Endodermal cell (in vitro differentiated cells): ENCODE measurements at regions not wholly inside any gene's neighbourhood (a gene's known extent, or its start where the extent isn't known, plus 50 kb on each side); places are given as distances from the start of the nearest gene placed in this dataset.

Experiments
- DNase-seq: peaks from one replicate; pipeline ENCODE4 v3.0.0-alpha.2; 2017
- H3K27ac ChIP-seq: 2 replicates; pipeline ENCODE4 v1.5.1; 2013; ENCODE audit warnings: mild to moderate bottlenecking, low read depth, low read length, moderate library complexity
- H3K27me3 ChIP-seq: 2 replicates; pipeline ENCODE4 v1.6.1; 2013; ENCODE audit warnings: mild to moderate bottlenecking, low read length, moderate library complexity; ENCODE audit not compliant: insufficient read depth, control insufficient read depth, poor library complexity, severe bottlenecking
- H3K36me3 ChIP-seq: 2 replicates; pipeline ENCODE4 v1.7.0; 2013; ENCODE audit warnings: mild to moderate bottlenecking, low read length, moderate library complexity; ENCODE audit not compliant: control insufficient read depth, insufficient read depth
- H3K4me1 ChIP-seq: one replicate; pipeline ENCODE4 v1.7.0; 2013; ENCODE audit warnings: low read length; ENCODE audit not compliant: control insufficient read depth, insufficient read depth
- H3K4me3 ChIP-seq: 2 replicates; pipeline ENCODE4 v1.5.1; 2013; ENCODE audit warnings: mild to moderate bottlenecking, low read length, moderate library complexity
- H3K9ac ChIP-seq: 2 replicates; pipeline ENCODE4 v1.6.1; 2013; ENCODE audit warnings: mild to moderate bottlenecking, low read length, moderate library complexity; ENCODE audit not compliant: poor library complexity, severe bottlenecking; ENCODE audit errors: extremely low read depth
- H3K9me3 ChIP-seq: 2 replicates; pipeline ENCODE4 v1.6.1; 2013; ENCODE audit warnings: mild to moderate bottlenecking, low read length, moderate library complexity; ENCODE audit not compliant: control insufficient read depth
- H3K27ac Mint-ChIP-seq: 2 replicates; pipeline ENCODE4 v1.8.0; 2020; ENCODE audit warnings: mixed read lengths
- H3K27me3 Mint-ChIP-seq: 2 replicates; pipeline ENCODE4 v1.8.0; 2021; ENCODE audit warnings: mild to moderate bottlenecking, mixed read lengths; ENCODE audit not compliant: insufficient read depth
- H3K36me3 Mint-ChIP-seq: 2 replicates; pipeline ENCODE4 v1.8.0; 2020; ENCODE audit warnings: low read depth, mixed read lengths
- H3K4me1 Mint-ChIP-seq: 2 replicates; pipeline ENCODE4 v1.8.0; 2020; ENCODE audit warnings: mixed read lengths
- H3K4me3 Mint-ChIP-seq: 2 replicates; pipeline ENCODE4 v1.8.0; 2020; ENCODE audit warnings: mild to moderate bottlenecking, moderate library complexity, mixed read lengths
- H3K9me3 Mint-ChIP-seq: 2 replicates; pipeline ENCODE4 v1.8.0; 2020; ENCODE audit warnings: mild to moderate bottlenecking, mixed read lengths
- WGBS, 2 experiments: methylation state at CpG; one replicate each; pipeline versions ENCODE4 v1.1.5 to v1.1.7; 2013; ENCODE audit warnings: missing lambda C conversion rate in 2 of 2, mixed read lengths in 1 of 2; ENCODE audit not compliant: insufficient coverage in 1 of 2, insufficient read length in 1 of 2; 5-methylcytosine and 5-hydroxymethylcytosine counted together
- TF ChIP-seq, protein P1 (sequence below): fragments of 200-600 bp; sonication (generic); conservative IDR thresholded peaks from 2 replicates; pipeline ENCODE4 v1.5.0; 2021; ENCODE audit warnings: antibody characterized with exemption, mild to moderate bottlenecking

DNA sequence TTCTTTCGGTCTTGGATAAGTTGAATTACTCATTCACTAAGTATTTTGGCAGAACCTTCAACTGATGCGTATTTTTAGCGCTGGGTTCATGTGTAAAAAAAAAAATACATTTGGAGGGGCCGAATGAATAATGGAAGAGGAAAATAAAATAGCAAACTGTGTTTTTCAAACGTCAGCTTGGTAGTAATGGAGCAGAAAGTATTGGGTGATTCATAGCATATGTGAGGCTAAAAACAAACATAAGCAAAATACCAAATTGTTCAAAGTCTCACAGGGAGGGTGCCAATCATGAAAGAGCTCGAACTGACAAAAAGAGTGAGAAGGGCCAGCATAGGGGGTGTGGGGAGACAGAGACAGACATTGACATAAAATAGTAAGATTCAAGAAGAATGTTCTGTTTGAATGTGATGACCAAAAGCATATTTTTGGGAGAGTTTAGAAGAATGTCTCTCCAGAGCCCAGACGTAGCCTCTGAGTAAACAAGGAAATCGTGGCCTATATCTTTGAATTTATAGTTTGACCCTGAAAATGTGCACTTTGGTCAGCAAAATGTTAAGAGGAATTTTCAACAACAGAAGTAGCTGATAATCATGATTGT lies 174.9 kb upstream of the HMHB1 start:
- Mint-ChIP-seq H3K27me3 (no peaks in the 10 kb centered on the region), H3K9me3 (no peaks in the 10 kb centered on the region), H3K36me3 (no peaks in the 10 kb centered on the region), H3K4me1 (peaks cover 20% of the 10 kb centered on the region), H3K4me3 (no peak overlapping the region), H3K27ac (no peak overlapping the region)
- Histone ChIP-seq H3K9me3 (no peaks in the 10 kb centered on the region), H3K9ac (no peak overlapping the region), H3K36me3 (no peaks in the 10 kb centered on the region), H3K4me3 (no peak overlapping the region), H3K27ac (no peak overlapping the region), H3K27me3 (no peaks in the 10 kb centered on the region), H3K4me1 (no peaks in the 10 kb centered on the region)
- WGBS, 2 experiments, result 95 to 97% methylated on average over 8 of the region's 8 CpGs
- DNase-seq, result no peak
- TF ChIP-seq, protein P1, sequence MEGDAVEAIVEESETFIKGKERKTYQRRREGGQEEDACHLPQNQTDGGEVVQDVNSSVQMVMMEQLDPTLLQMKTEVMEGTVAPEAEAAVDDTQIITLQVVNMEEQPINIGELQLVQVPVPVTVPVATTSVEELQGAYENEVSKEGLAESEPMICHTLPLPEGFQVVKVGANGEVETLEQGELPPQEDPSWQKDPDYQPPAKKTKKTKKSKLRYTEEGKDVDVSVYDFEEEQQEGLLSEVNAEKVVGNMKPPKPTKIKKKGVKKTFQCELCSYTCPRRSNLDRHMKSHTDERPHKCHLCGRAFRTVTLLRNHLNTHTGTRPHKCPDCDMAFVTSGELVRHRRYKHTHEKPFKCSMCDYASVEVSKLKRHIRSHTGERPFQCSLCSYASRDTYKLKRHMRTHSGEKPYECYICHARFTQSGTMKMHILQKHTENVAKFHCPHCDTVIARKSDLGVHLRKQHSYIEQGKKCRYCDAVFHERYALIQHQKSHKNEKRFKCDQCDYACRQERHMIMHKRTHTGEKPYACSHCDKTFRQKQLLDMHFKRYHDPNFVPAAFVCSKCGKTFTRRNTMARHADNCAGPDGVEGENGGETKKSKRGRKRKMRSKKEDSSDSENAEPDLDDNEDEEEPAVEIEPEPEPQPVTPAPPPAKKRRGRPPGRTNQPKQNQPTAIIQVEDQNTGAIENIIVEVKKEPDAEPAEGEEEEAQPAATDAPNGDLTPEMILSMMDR, result no peak

DNA sequence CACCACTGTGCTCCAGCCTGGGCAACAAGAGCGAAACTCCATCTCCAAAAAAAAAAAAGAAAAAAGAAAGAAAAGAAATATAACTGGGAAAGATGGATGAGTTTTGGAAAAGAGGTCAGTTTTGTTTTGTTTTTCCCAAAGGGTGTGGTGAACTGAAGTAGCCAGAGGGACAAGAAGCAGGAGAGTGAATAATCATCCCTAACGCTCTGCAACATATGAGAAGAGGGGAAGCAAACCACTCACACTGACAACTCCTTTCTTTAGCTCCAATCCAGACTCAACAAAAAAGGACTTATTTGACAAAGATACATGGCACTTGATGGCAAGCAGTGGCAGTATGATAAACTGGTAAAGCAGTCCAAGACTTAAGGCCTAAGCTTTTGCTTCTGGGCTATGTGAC lies 176.1 kb upstream of the HMHB1 start:
- no peak overlapping the region for H3K9ac ChIP-seq
- H3K36me3 ChIP-seq, result no peaks in the 10 kb centered on the region
- 100% methylated on average over 2 of the region's 2 CpGs; no CpG with 5 or more reads in 1 of the 2 experiments for WGBS, 2 experiments
- H3K4me3 Mint-ChIP-seq, result no peak overlapping the region
- no peak overlapping the region for H3K4me3 ChIP-seq
- H3K4me1 ChIP-seq, result no peaks in the 10 kb centered on the region
- no peaks in the 10 kb centered on the region for H3K9me3 Mint-ChIP-seq
- H3K9me3 ChIP-seq, result no peaks in the 10 kb centered on the region
- TF ChIP-seq, protein P1, result no peak
- no peak for DNase-seq
- H3K27ac ChIP-seq, result no peak overlapping the region
- peaks cover 20% of the 10 kb centered on the region for H3K4me1 Mint-ChIP-seq
- H3K27me3 Mint-ChIP-seq, result no peaks in the 10 kb centered on the region
- no peak overlapping the region for H3K27ac Mint-ChIP-seq
- no peaks in the 10 kb centered on the region for H3K36me3 Mint-ChIP-seq
- H3K27me3 ChIP-seq, result no peaks in the 10 kb centered on the region

DNA sequence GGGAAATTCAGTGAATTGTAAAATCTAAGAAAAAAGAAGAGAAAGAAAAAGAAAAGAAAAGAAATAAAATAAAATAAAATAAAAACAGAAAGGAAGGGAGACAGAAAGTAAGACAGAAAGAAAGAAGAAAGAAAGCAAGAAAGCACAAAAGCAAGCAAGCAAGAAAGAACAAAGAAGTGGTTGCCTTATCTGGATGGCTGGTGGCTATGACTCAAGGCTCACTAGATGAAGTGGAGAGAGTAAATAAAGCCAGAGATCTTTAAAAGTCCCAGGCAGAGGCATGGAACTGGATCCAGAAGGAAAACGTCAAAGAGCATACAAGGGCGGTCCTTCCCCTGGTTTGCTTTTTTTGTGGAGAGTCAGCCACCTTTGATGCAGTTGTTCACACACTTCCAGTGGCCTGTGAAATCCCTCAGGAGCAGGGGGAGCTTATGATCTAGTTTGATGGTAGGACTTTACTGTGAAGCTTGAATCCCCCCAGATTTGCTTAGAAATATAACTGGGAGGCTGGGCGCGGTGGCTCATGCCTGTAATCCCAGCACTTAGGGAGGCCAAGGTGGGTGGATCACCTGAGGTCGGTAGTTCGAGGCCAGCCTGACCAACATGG lies 176.7 kb upstream of the HMHB1 start:
- Histone ChIP-seq H3K9me3 (no peaks in the 10 kb centered on the region), H3K9ac (no peak overlapping the region), H3K36me3 (no peaks in the 10 kb centered on the region), H3K27ac (no peak overlapping the region), H3K4me1 (peaks cover under 1% of the 10 kb centered on the region), H3K27me3 (no peaks in the 10 kb centered on the region), H3K4me3 (no peak overlapping the region)
- no peaks in the 10 kb centered on the region for H3K36me3 Mint-ChIP-seq
- no peaks in the 10 kb centered on the region for H3K9me3 Mint-ChIP-seq
- WGBS, 2 experiments, result 89 to 100% methylated on average over 2 to 6 of the region's 6 CpGs
- no peak overlapping the region for H3K27ac Mint-ChIP-seq
- no peak for DNase-seq
- TF ChIP-seq, protein P1, result no peak
- peaks cover 25% of the 10 kb centered on the region for H3K4me1 Mint-ChIP-seq
- no peak overlapping the region for H3K4me3 Mint-ChIP-seq
- no peaks in the 10 kb centered on the region for H3K27me3 Mint-ChIP-seq
